ENCODE measurements at regions not wholly inside any gene's neighbourhood (a gene's known extent, or its start where the extent isn't known, plus 50 kb on each side); places are given as distances from the start of the nearest gene placed in this dataset.

DNA sequence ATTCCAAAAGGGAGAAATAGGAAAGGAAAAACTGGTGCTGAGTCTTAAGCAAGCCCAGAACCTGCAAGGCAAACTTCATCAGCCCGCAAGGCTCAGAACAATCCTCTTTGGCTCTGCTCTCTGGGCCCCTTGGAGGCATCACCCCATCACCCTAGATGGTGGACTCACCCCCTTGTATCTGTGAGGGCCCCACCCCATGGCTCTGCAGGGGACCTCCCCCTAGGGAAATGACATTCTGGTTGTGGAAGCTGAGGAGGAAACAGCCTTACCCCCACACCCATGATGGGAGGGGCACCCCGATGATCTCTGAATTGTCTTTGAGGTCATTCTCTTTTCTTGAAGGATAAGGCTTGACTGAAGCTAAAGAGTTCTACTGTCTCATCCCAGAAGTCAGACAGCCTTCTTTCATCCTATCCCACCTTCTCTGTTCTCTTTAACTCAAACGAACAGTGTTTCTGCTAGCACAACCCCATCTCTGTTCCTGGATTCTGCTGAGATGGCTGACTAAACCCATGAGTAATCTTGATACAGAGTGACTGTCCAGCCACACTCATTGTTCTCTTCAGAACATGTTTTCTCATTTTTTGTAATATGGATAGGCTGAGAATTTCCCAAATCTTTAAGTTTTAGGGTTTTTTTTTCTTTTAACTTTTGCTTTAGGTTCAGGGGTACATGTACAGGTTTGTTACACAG is 492.1 kb upstream of the MYT1L start:
- TF ChIP-seq, protein P1, sequence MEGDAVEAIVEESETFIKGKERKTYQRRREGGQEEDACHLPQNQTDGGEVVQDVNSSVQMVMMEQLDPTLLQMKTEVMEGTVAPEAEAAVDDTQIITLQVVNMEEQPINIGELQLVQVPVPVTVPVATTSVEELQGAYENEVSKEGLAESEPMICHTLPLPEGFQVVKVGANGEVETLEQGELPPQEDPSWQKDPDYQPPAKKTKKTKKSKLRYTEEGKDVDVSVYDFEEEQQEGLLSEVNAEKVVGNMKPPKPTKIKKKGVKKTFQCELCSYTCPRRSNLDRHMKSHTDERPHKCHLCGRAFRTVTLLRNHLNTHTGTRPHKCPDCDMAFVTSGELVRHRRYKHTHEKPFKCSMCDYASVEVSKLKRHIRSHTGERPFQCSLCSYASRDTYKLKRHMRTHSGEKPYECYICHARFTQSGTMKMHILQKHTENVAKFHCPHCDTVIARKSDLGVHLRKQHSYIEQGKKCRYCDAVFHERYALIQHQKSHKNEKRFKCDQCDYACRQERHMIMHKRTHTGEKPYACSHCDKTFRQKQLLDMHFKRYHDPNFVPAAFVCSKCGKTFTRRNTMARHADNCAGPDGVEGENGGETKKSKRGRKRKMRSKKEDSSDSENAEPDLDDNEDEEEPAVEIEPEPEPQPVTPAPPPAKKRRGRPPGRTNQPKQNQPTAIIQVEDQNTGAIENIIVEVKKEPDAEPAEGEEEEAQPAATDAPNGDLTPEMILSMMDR (IDR thresholded peaks at IDR 0.05 in 4 of 5, conservative IDR thresholded peaks at IDR 0.05 in 1 of 5), result no peak
- TF ChIP-seq POLR2A (IDR thresholded peaks at IDR 0.05), result no peak

All from gastrocnemius medialis (tissue), 4 donors.